Stimulated activated CD4-positive, alpha-beta T cell treated with anti-CD3 and anti-CD28 coated beads, Interleukin-1b, Interleukin-23, amount 100 ng/mL, for 24 hours (primary cell): ENCODE measurements at regions not wholly inside any gene's neighbourhood (a gene's known extent, or its start where the extent isn't known, plus 50 kb on each side); places are given as distances from the start of the nearest gene placed in this dataset.
"Not testable (repeated sequence)": the region's sequence is repeated elsewhere in the genome, so short reads cannot be mapped to it uniquely, and the experiment has no call there.

Source experiments
- DNase-seq, 4 experiments: peaks; one replicate each; pipeline ENCODE4 v3.0.0-alpha.2; 2020; ENCODE audit warnings: low read depth in 4 of 4, low spot score in 1 of 4

GRCh38 chr12:67758521-67758920 lies 110.0 kb downstream of the DYRK2 start:
- DNase-seq: no peak

GRCh38 chr12:67759829-67760228 lies 111.3 kb downstream of the DYRK2 start:
- peak in 1 of 4 experiments; percentile 13 for DNase-seq

- no peak for DNase-seq
These were observed 112.2 kb downstream of the DYRK2 start for GRCh38 chr12:67760586-67761275.

GRCh38 chr12:67761566-67761965 lies 113.0 kb downstream of the DYRK2 start:
- no peak for DNase-seq

- DNase-seq: no peak
These were observed 115.5 kb downstream of the DYRK2 start for GRCh38 chr12:67764055-67764454.

- no peak for DNase-seq
These were observed 116.5 kb downstream of the DYRK2 start for GRCh38 chr12:67764946-67765619.

GRCh38 chr12:67765776-67766766 lies 117.5 kb downstream of the DYRK2 start:
- DNase-seq: no peak

- no peak for DNase-seq
These were observed 124.0 kb downstream of the DYRK2 start for GRCh38 chr12:67772267-67773169.

GRCh38 chr12:67773896-67774295 lies 125.4 kb downstream of the DYRK2 start:
- DNase-seq: no peak

- no peak for DNase-seq
These were observed 126.5 kb downstream of the DYRK2 start for GRCh38 chr12:67774983-67775587.

GRCh38 chr12:67780580-67781084 lies 132.1 kb downstream of the DYRK2 start:
- no peak for DNase-seq

- DNase-seq: no peak
These were observed 134.0 kb downstream of the DYRK2 start for GRCh38 chr12:67782573-67782972.

- no peak for DNase-seq
These were observed 134.8 kb downstream of the DYRK2 start for GRCh38 chr12:67783393-67783792.

GRCh38 chr12:67784831-67785230 lies 136.3 kb downstream of the DYRK2 start:
- DNase-seq: no peak

GRCh38 chr12:67786086-67786485 lies 137.5 kb downstream of the DYRK2 start:
- DNase-seq: no peak

- no peak for DNase-seq
These were observed 139.6 kb downstream of the DYRK2 start for GRCh38 chr12:67788118-67788517.

- no peak for DNase-seq
These were observed 140.7 kb downstream of the DYRK2 start for GRCh38 chr12:67789266-67789665.

GRCh38 chr12:67790660-67791059 lies 142.1 kb downstream of the DYRK2 start:
- no peak for DNase-seq

- not testable (repeated sequence) for DNase-seq
These were observed 142.8 kb downstream of the DYRK2 start for GRCh38 chr12:67791362-67791761.

GRCh38 chr12:67792185-67792584 lies 143.6 kb downstream of the DYRK2 start:
- DNase-seq: no peak
